GM18511 (cell line): ENCODE measurements at regions not wholly inside any gene's neighbourhood (a gene's known extent, or its start where the extent isn't known, plus 50 kb on each side); places are given as distances from the start of the nearest gene placed in this dataset.
"Not testable (repeated sequence)": the region's sequence is repeated elsewhere in the genome, so short reads cannot be mapped to it uniquely, and the experiment has no call there.

Source experiments
- ATAC-seq: cut with Tn5 transposase; IDR thresholded peaks from one replicate; pipeline ENCODE4 v1.9.1; 2021; ENCODE audit warnings: mild to moderate bottlenecking, moderate library complexity; ENCODE audit not compliant: unreplicated experiment

GRCh38 chr9:73969936-73970335 is 527.2 kb upstream of the RORB start:
- no peak for ATAC-seq

- not testable (repeated sequence) for ATAC-seq
These were observed 520.7 kb upstream of the RORB start for GRCh38 chr9:73976424-73976823.

- ATAC-seq: no peak
These were observed 517.3 kb upstream of the RORB start for GRCh38 chr9:73979894-73980264.

GRCh38 chr9:73980754-73981153 is 516.4 kb upstream of the RORB start:
- no peak for ATAC-seq

GRCh38 chr9:73981405-73981804 is 515.7 kb upstream of the RORB start:
- no peak for ATAC-seq

- no peak for ATAC-seq
These were observed 501.3 kb upstream of the RORB start for GRCh38 chr9:73995836-73996235.

GRCh38 chr9:73996844-73997243 is 500.3 kb upstream of the RORB start:
- ATAC-seq: no peak

- no peak for ATAC-seq
These were observed 495.8 kb upstream of the RORB start for GRCh38 chr9:74001382-74001781.

GRCh38 chr9:74006935-74007334 is 490.2 kb upstream of the RORB start:
- ATAC-seq: no peak

- ATAC-seq: no peak
These were observed 489.3 kb upstream of the RORB start for GRCh38 chr9:74007833-74008232.

GRCh38 chr9:74016004-74016403 is 481.1 kb upstream of the RORB start:
- no peak for ATAC-seq

- no peak for ATAC-seq
These were observed 471.7 kb upstream of the RORB start for GRCh38 chr9:74025402-74025925.

- ATAC-seq: no peak
These were observed 464.7 kb upstream of the RORB start for GRCh38 chr9:74032421-74032820.

GRCh38 chr9:74035786-74036185 is 461.3 kb upstream of the RORB start:
- ATAC-seq: peak; percentile 49

- ATAC-seq: peak; percentile 86
These were observed 460.4 kb upstream of the RORB start for GRCh38 chr9:74036549-74037231.

GRCh38 chr9:74037274-74037673 is 459.9 kb upstream of the RORB start:
- peak; percentile 20 for ATAC-seq

GRCh38 chr9:74041588-74041987 is 455.5 kb upstream of the RORB start:
- no peak for ATAC-seq

- no peak for ATAC-seq
These were observed 452.3 kb upstream of the RORB start for GRCh38 chr9:74044844-74045243.

GRCh38 chr9:74056023-74056422 is 441.1 kb upstream of the RORB start:
- no peak for ATAC-seq

- not testable (repeated sequence) for ATAC-seq
These were observed 440.1 kb upstream of the RORB start for GRCh38 chr9:74057051-74057450.

GRCh38 chr9:74064702-74065101 is 432.4 kb upstream of the RORB start:
- no peak for ATAC-seq

- no peak for ATAC-seq
These were observed 431.0 kb upstream of the RORB start for GRCh38 chr9:74066128-74066527.

GRCh38 chr9:74066605-74067004 is 430.5 kb upstream of the RORB start:
- ATAC-seq: no peak
